WTC11 (cell line): ENCODE measurements at regions not wholly inside any gene's neighbourhood (a gene's known extent, or its start where the extent isn't known, plus 50 kb on each side); places are given as distances from the start of the nearest gene placed in this dataset.

Experiments
- CREM ChIP-seq: sonication (generic); formaldehyde crosslinking; IDR thresholded peaks from 2 replicates; pipeline ENCODE4 v1.8.1; 2022; ENCODE audit warnings: mild to moderate bottlenecking, missing genetic modification reagents, moderate library complexity
- KAT7 ChIP-seq: sonication (generic); formaldehyde crosslinking; IDR thresholded peaks from 2 replicates; pipeline ENCODE4 v1.8.1; 2023; ENCODE audit warnings: missing genetic modification reagents, mild to moderate bottlenecking, borderline replicate concordance
- MYBL2 ChIP-seq: sonication (generic); formaldehyde crosslinking; IDR thresholded peaks from 2 replicates; pipeline ENCODE4 v1.8.1; 2023; ENCODE audit warnings: mild to moderate bottlenecking, moderate library complexity, missing genetic modification reagents
- SMAD3 ChIP-seq: sonication (generic); formaldehyde crosslinking; IDR thresholded peaks from 2 replicates; pipeline ENCODE4 v1.8.0; 2022; ENCODE audit warnings: missing genetic modification reagents, mild to moderate bottlenecking, borderline replicate concordance
- SP1 ChIP-seq: sonication (generic); formaldehyde crosslinking; conservative IDR thresholded peaks from 2 replicates; pipeline ENCODE4 v1.8.1; 2022; ENCODE audit warnings: missing genetic modification reagents
- TCF7 ChIP-seq: sonication (generic); formaldehyde crosslinking; IDR thresholded peaks from 2 replicates; pipeline ENCODE4 v1.8.0; 2022; ENCODE audit warnings: mild to moderate bottlenecking, low read depth, missing genetic modification reagents, moderate library complexity
- TP53 ChIP-seq: sonication (generic); formaldehyde crosslinking; IDR thresholded peaks from 2 replicates; pipeline ENCODE4 v1.8.1; 2023; ENCODE audit warnings: mild to moderate bottlenecking, missing genetic modification reagents
- ZBTB21 ChIP-seq: sonication (generic); formaldehyde crosslinking; IDR thresholded peaks from 2 replicates; pipeline ENCODE4 v1.8.1; 2023; ENCODE audit warnings: mild to moderate bottlenecking, missing genetic modification reagents, borderline replicate concordance
- ZNF423 ChIP-seq: fragments of 250-450 bp; sonication (Bioruptor Pico); IDR thresholded peaks from 2 replicates; pipeline ENCODE4 v2.1.2; 2022; ENCODE audit warnings: mild to moderate bottlenecking, moderate library complexity
- TF ChIP-seq, protein P1 (sequence below): fragments of 200-600 bp; IDR thresholded peaks from 2 replicates; pipeline ENCODE4 v1.8.0; 2022; ENCODE audit warnings: antibody characterized with exemption
- TF ChIP-seq, protein P2 (sequence below): sonication (generic); formaldehyde crosslinking; IDR thresholded peaks from 2 replicates; pipeline ENCODE4 v1.8.1; 2023; ENCODE audit warnings: mild to moderate bottlenecking, missing genetic modification reagents, moderate library complexity
- TF ChIP-seq, protein P3 (sequence below): sonication (generic); formaldehyde crosslinking; conservative IDR thresholded peaks from 2 replicates; pipeline ENCODE4 v1.8.1; 2022; ENCODE audit warnings: mild to moderate bottlenecking, missing genetic modification reagents

DNA sequence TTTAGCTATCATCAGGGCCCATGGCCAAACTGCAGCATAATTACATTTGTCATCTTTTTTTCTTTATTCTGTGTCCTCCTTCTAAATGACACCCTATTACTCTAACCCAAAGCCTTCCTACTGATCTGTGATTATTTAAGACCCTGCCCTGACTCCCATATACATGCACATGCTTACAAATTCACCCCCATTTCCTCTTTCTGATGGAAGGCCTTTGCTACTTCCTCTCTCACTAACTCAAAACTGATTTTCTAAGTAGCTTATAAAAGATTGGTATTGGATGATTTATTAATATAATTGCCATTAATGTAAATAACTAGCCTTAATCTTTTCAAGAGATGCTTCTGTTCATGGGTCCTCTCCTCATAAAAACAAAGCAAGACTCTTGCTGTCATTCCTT lies 179.2 kb downstream of the EDEM1 start:
- TF ChIP-seq, protein P1, sequence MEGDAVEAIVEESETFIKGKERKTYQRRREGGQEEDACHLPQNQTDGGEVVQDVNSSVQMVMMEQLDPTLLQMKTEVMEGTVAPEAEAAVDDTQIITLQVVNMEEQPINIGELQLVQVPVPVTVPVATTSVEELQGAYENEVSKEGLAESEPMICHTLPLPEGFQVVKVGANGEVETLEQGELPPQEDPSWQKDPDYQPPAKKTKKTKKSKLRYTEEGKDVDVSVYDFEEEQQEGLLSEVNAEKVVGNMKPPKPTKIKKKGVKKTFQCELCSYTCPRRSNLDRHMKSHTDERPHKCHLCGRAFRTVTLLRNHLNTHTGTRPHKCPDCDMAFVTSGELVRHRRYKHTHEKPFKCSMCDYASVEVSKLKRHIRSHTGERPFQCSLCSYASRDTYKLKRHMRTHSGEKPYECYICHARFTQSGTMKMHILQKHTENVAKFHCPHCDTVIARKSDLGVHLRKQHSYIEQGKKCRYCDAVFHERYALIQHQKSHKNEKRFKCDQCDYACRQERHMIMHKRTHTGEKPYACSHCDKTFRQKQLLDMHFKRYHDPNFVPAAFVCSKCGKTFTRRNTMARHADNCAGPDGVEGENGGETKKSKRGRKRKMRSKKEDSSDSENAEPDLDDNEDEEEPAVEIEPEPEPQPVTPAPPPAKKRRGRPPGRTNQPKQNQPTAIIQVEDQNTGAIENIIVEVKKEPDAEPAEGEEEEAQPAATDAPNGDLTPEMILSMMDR, result no peak
- TF ChIP-seq KAT7 (no peak), SP1 (CRISPR knock-in tag) (no peak), ZBTB21 (CRISPR knock-in tag) (no peak), CREM (CRISPR knock-in tag) (no peak), MYBL2 (CRISPR knock-in tag) (no peak), SMAD3 (CRISPR knock-in tag) (no peak), TCF7 (no peak), TP53 (CRISPR knock-in tag) (no peak), ZNF423 (CRISPR knock-in tag) (no peak)
- TF ChIP-seq, protein P2, sequence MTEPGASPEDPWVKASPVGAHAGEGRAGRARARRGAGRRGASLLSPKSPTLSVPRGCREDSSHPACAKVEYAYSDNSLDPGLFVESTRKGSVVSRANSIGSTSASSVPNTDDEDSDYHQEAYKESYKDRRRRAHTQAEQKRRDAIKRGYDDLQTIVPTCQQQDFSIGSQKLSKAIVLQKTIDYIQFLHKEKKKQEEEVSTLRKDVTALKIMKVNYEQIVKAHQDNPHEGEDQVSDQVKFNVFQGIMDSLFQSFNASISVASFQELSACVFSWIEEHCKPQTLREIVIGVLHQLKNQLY (CRISPR knock-in tag), result no peak
- TF ChIP-seq, protein P3, sequence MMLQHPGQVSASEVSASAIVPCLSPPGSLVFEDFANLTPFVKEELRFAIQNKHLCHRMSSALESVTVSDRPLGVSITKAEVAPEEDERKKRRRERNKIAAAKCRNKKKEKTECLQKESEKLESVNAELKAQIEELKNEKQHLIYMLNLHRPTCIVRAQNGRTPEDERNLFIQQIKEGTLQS (CRISPR knock-in tag), result no peak
